ENCODE measurements at regions not wholly inside any gene's neighbourhood (a gene's known extent, or its start where the extent isn't known, plus 50 kb on each side); places are given as distances from the start of the nearest gene placed in this dataset.

DNA sequence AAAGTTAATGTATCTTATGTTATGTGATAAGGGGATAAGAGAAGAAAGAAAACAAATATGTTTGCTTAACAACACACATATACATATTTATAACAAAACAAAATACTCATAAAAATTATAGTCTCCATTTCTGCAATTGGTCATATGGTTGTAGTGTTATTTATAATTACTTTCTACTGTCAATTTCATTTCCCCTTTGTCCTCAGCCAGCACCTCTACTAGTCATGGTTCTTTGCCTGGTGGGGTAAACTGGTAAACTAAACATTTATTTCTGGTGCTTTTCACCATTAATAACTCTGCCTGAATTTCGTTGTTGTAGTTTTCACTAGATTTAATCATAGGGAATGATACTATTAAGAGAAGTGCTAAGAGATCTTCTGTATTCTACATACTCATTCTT is 88.0 kb upstream of the ALCAM start:
- no peaks in the 10 kb centered on the region for H3K9me3 ChIP-seq (ENCODE audit: control insufficient read depth, low read depth, low read length)
- H3K9me3 Mint-ChIP-seq = no peaks in the 10 kb centered on the region
- H3K9ac ChIP-seq (ENCODE audit: extremely low read depth, insufficient read length, low read length) = no peak overlapping the region
- H2AFZ ChIP-seq (ENCODE audit: low read length) = no peak overlapping the region
- H4K91ac ChIP-seq (ENCODE audit: insufficient read length, low read depth, low read length) = no peak overlapping the region
- no peak overlapping the region for H2BK20ac ChIP-seq (ENCODE audit: low read depth, low read length, poor library complexity, severe bottlenecking)
- no peak overlapping the region for H4K8ac ChIP-seq (replicated peaks; ENCODE audit: insufficient read length, low read depth, low read length)
- no peak overlapping the region for H3T11ph ChIP-seq (ENCODE audit: low read length)
- no peak overlapping the region for H3K27ac Mint-ChIP-seq
- no peak overlapping the region for H3K4me2 ChIP-seq (ENCODE audit: insufficient read depth, insufficient read length, low read length)
- no peaks in the 10 kb centered on the region for H3K79me1 ChIP-seq (ENCODE audit: insufficient read depth, low read depth, low read length, poor library complexity, severe bottlenecking)
- TF ChIP-seq, protein P1, sequence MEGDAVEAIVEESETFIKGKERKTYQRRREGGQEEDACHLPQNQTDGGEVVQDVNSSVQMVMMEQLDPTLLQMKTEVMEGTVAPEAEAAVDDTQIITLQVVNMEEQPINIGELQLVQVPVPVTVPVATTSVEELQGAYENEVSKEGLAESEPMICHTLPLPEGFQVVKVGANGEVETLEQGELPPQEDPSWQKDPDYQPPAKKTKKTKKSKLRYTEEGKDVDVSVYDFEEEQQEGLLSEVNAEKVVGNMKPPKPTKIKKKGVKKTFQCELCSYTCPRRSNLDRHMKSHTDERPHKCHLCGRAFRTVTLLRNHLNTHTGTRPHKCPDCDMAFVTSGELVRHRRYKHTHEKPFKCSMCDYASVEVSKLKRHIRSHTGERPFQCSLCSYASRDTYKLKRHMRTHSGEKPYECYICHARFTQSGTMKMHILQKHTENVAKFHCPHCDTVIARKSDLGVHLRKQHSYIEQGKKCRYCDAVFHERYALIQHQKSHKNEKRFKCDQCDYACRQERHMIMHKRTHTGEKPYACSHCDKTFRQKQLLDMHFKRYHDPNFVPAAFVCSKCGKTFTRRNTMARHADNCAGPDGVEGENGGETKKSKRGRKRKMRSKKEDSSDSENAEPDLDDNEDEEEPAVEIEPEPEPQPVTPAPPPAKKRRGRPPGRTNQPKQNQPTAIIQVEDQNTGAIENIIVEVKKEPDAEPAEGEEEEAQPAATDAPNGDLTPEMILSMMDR (conservative IDR thresholded peaks at IDR 0.05) = no peak
- no peak overlapping the region for H2BK5ac ChIP-seq (ENCODE audit: insufficient read length, low read length)
- H3K27me3 Mint-ChIP-seq (ENCODE audit: low read depth) = no peaks in the 10 kb centered on the region
- no peak overlapping the region for H3K18ac ChIP-seq (ENCODE audit: insufficient read length, low read depth, low read length)
- no peaks in the 10 kb centered on the region for H3K36me3 Mint-ChIP-seq (ENCODE audit: insufficient read depth in 1 of 3, low read depth in 3 of 3)
- no peak overlapping the region for H3K4ac ChIP-seq (ENCODE audit: low read depth, low read length)
- no peak overlapping the region for H2BK15ac ChIP-seq (ENCODE audit: low read depth, low read length)
- no peaks in the 10 kb centered on the region for H3K23me2 ChIP-seq (ENCODE audit: insufficient read length, low read depth, low read length, poor library complexity, severe bottlenecking)
- no peaks in the 10 kb centered on the region for H3K79me2 ChIP-seq (ENCODE audit: insufficient read depth, low read length)
- H2BK120ac ChIP-seq (ENCODE audit: low read depth, low read length, poor library complexity, severe bottlenecking) = no peak overlapping the region
- no peak overlapping the region for H3K56ac ChIP-seq (ENCODE audit: insufficient read length, low read depth, low read length)
- H3K14ac ChIP-seq (ENCODE audit: insufficient read depth, low read length) = no peak overlapping the region
- H3K27me3 ChIP-seq (ENCODE audit: insufficient read depth, low read length) = no peaks in the 10 kb centered on the region
- WGBS (ENCODE audit: extremely low coverage, insufficient read length, low lambda C conversion rate) = no CpG with 5 or more reads among the region's 1 CpG
- DNase-seq = no peak
- H3K4me1 Mint-ChIP-seq = no peaks in the 10 kb centered on the region; a peak in 1 of 4 replicates
- H2BK12ac ChIP-seq (ENCODE audit: insufficient read length, low read depth, low read length) = no peak overlapping the region
- H3K27ac ChIP-seq (ENCODE audit: insufficient read length, low read depth, low read length) = no peak overlapping the region
- H3K23ac ChIP-seq (ENCODE audit: insufficient read length, low read depth, low read length) = no peak overlapping the region
- H4K5ac ChIP-seq (ENCODE audit: insufficient read length, low read depth, low read length) = no peak overlapping the region
- no peak overlapping the region for H3K4me3 Mint-ChIP-seq
- no peak overlapping the region for H2AK5ac ChIP-seq (ENCODE audit: insufficient read length, low read length)
- no peaks in the 10 kb centered on the region for H3K4me1 ChIP-seq (ENCODE audit: insufficient read depth, low read length)
- H4K20me1 ChIP-seq (ENCODE audit: control insufficient read depth, insufficient read depth, insufficient read length) = no peaks in the 10 kb centered on the region
